ENCODE measurements at regions not wholly inside any gene's neighbourhood (a gene's known extent, or its start where the extent isn't known, plus 50 kb on each side); places are given as distances from the start of the nearest gene placed in this dataset.

GRCh38 chr13:78960881-78961280, 301.9 kb upstream of the OBI1 start:
- TF ChIP-seq CTCF (conservative IDR thresholded peaks at IDR 0.05 in 1 of 2, IDR thresholded peaks at IDR 0.05 in 1 of 2; ENCODE audit: extremely low read depth in 1 of 2, insufficient read depth in 1 of 2, low read depth in 1 of 2, low read length in 2 of 2) (no peak), EZH2 (IDR thresholded peaks at IDR 0.05; ENCODE audit: borderline replicate concordance, low read length) (no peak)

Data from mammary epithelial cell (primary cell).